ENCODE measurements at regions not wholly inside any gene's neighbourhood (a gene's known extent, or its start where the extent isn't known, plus 50 kb on each side); places are given as distances from the start of the nearest gene placed in this dataset.

- TF ChIP-seq SALL2 (tag by site-specific recombination; IDR thresholded peaks at IDR 0.05; ENCODE audit: borderline replicate concordance) (no peak), CTCF (tag by site-specific recombination; IDR thresholded peaks at IDR 0.05) (no peak), ZNF174 (tag by site-specific recombination; IDR thresholded peaks at IDR 0.05) (no peak), KLF9 (tag by site-specific recombination; IDR thresholded peaks at IDR 0.05; ENCODE audit: low read depth) (no peak), FEZF1 (tag by site-specific recombination; IDR thresholded peaks at IDR 0.05) (no peak)
These were observed 122.2 kb upstream of the ERCC4 start for GRCh38 chr16:13797718-13798117.
